ENCODE measurements at regions not wholly inside any gene's neighbourhood (a gene's known extent, or its start where the extent isn't known, plus 50 kb on each side); places are given as distances from the start of the nearest gene placed in this dataset.
"Not testable (repeated sequence)": the region's sequence is repeated elsewhere in the genome, so short reads cannot be mapped to it uniquely, and the experiment has no call there.

DNA sequence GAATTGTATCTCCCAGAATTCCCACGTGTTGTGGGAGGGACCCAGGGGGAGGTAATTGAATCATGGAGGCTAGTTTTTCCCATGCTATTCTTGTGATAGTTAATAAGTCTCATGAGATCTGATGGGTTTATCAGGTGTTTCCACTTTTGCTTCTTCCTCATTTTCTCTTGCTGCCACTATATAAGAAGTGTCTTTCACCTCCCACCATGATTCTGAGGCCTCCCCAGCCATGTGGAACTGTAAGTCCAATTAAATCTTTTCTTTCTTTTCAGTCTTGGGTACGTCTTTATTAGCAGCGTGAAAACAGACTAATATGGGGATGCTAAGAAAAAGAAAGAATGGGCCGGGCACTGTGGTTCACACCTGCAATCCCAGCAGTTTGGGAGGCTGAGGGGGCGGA lies 124.0 kb upstream of the SERBP1 start:
- TF ChIP-seq, protein P1, sequence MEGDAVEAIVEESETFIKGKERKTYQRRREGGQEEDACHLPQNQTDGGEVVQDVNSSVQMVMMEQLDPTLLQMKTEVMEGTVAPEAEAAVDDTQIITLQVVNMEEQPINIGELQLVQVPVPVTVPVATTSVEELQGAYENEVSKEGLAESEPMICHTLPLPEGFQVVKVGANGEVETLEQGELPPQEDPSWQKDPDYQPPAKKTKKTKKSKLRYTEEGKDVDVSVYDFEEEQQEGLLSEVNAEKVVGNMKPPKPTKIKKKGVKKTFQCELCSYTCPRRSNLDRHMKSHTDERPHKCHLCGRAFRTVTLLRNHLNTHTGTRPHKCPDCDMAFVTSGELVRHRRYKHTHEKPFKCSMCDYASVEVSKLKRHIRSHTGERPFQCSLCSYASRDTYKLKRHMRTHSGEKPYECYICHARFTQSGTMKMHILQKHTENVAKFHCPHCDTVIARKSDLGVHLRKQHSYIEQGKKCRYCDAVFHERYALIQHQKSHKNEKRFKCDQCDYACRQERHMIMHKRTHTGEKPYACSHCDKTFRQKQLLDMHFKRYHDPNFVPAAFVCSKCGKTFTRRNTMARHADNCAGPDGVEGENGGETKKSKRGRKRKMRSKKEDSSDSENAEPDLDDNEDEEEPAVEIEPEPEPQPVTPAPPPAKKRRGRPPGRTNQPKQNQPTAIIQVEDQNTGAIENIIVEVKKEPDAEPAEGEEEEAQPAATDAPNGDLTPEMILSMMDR (IDR thresholded peaks at IDR 0.05), result not testable (repeated sequence)
- TF ChIP-seq EZH2 (IDR thresholded peaks at IDR 0.05; ENCODE audit: borderline replicate concordance, insufficient read depth, low read depth, low read length, poor library complexity, severe bottlenecking), result not testable (repeated sequence)
